GM12874 (cell line): ENCODE measurements at regions not wholly inside any gene's neighbourhood (a gene's known extent, or its start where the extent isn't known, plus 50 kb on each side); places are given as distances from the start of the nearest gene placed in this dataset.

Experiments
- TF ChIP-seq, protein P1 (sequence below): IDR thresholded peaks from 2 replicates; pipeline ENCODE4 v1.5.1; 2011; ENCODE audit warnings: low read depth, mild to moderate bottlenecking, control low read depth, low read length, moderate library complexity; ENCODE audit not compliant: insufficient read depth

DNA sequence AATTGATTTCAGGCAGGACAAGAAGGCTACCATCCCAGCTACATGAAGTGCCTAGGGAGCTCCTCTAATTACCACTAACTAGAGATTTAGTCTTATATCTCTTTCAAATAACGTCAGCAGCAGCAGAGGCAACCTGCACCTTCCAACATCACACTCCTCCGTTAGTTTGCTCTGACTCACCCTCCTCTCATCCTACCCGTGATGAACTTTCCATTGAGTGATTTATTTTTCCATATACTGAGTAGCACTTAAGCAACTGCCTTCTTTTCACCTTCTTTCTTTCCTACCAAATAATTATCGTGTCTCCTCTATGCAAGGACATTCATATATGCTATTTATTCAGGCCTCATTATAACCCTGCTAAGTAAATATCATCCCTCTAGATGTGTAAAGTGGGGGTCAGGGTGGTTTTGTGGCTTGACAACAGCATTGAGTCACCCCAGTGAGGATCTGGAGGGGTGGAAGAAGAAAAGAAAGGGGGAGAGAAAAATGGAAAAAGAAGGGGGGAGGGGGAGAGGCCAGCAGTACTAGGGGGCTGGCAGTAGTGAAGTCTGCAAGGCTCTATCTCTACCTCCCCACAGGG is 64.6 kb upstream of the CAST start:
- TF ChIP-seq, protein P1, sequence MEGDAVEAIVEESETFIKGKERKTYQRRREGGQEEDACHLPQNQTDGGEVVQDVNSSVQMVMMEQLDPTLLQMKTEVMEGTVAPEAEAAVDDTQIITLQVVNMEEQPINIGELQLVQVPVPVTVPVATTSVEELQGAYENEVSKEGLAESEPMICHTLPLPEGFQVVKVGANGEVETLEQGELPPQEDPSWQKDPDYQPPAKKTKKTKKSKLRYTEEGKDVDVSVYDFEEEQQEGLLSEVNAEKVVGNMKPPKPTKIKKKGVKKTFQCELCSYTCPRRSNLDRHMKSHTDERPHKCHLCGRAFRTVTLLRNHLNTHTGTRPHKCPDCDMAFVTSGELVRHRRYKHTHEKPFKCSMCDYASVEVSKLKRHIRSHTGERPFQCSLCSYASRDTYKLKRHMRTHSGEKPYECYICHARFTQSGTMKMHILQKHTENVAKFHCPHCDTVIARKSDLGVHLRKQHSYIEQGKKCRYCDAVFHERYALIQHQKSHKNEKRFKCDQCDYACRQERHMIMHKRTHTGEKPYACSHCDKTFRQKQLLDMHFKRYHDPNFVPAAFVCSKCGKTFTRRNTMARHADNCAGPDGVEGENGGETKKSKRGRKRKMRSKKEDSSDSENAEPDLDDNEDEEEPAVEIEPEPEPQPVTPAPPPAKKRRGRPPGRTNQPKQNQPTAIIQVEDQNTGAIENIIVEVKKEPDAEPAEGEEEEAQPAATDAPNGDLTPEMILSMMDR: no peak

DNA sequence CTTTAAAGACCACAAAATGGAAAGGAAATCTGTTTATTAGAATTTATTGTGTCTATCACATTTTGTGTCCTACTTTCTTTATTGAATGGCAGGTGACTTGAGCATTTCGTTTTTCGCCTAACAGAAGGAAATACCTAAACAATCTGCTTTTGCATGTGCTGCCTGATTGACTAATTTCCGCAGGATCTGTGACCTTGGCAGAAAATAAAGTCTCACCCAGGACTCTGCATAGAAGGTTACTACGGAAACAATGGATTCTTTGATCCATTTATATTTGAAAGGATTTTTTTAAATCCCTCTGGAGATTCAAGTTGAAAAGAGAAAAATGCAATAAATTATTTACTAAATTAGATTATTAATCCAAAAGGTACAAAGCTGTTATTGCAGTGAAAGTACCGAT is 61.0 kb upstream of the CAST start:
- TF ChIP-seq, protein P1: no peak

GRCh38 chr5:96601715-96602244 is 60.4 kb upstream of the CAST start:
- TF ChIP-seq, protein P1: peak; percentile 66

DNA sequence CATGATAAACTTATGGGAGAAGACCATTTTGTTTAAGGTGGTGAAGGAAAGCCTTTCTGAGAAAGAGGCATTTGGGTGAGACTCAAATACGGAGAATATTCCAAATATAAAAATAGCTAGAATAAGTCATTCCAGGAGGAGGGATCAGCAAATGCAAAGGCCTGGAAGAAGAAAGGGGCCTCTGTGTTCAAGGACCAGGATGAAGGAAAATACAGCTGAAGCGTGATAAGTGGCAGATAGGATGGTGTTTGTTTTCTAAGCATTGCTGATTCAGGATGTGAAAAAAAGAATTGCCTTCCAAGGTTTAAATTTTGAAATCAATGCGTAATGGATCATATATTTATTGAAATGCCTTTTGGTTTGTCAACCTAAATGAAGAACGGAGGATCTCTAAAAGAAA is 59.4 kb upstream of the CAST start:
- TF ChIP-seq, protein P1: no peak

GRCh38 chr5:96605144-96605837 is 56.9 kb upstream of the CAST start:
- TF ChIP-seq, protein P1: no peak

- TF ChIP-seq, protein P1: no peak
These were observed 52.8 kb upstream of the CAST start for GRCh38 chr5:96609369-96609768.

DNA sequence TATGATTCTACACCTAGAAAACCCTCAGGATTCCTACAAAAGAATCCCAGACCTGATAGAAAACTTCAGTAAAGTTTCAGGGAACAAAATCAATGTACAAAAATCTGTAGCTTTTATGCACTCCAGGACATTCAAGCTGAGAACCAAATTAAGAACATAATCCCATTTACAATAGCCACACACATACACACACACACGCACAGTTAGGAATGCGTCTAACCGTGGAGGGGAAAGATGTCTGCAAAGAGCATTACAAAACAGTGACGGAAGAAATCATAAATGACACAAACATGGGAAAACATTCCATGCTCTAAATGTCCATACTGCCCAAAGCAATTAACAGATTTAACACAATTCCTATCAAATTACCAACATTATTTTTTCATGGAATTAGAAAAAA is 51.4 kb upstream of the CAST start:
- TF ChIP-seq, protein P1: no peak
